AG04450 (cell line): ENCODE measurements at regions not wholly inside any gene's neighbourhood (a gene's known extent, or its start where the extent isn't known, plus 50 kb on each side); places are given as distances from the start of the nearest gene placed in this dataset.

Experiments used
- CTCF ChIA-PET: fragments of 300-600, 350-600 bp; formaldehyde crosslinking; extraction: SDS; loops from one replicate; lab custom pipeline; 2022; ENCODE audit warnings: antibody characterized with exemption, inconsistent platforms; lab: Charles Lee
- POLR2A ChIA-PET: fragments of 350-600 bp; formaldehyde crosslinking; extraction: SDS; loops from one replicate; lab custom pipeline; 2021; ENCODE audit warnings: antibody characterized with exemption, inconsistent platforms; lab: Yijun Ruan, JAX
- DNase-seq: peaks from one replicate; pipeline ENCODE4 v3.0.0-alpha.2; 2011; ENCODE audit warnings: low read depth, low spot score
- H3K27ac ChIP-seq: one replicate; pipeline ENCODE4 v1.5.1; 2012; ENCODE audit warnings: low read depth, low read length, control low read depth
- H3K27me3 ChIP-seq: one replicate; pipeline ENCODE4 v1.6.0; 2012; ENCODE audit warnings: low read length; ENCODE audit not compliant: control insufficient read depth, insufficient read depth
- H3K4me3 ChIP-seq: 2 replicates; pipeline ENCODE4 v1.5.1; 2011; ENCODE audit warnings: mild to moderate bottlenecking, low read depth, low read length, control low read depth
- H3K9me3 ChIP-seq: 2 replicates; pipeline ENCODE4 v1.5.1; 2012; ENCODE audit warnings: low read length; ENCODE audit not compliant: control insufficient read depth, insufficient read depth
- TF ChIP-seq, protein P1 (sequence below): IDR thresholded peaks from 2 replicates; pipeline ENCODE4 v1.5.1; 2011; ENCODE audit warnings: low read depth, low read length, control low read depth, inconsistent platforms

GRCh38 chr5:91816681-91817080 lies 433.6 kb upstream of the ARRDC3 start:
- no peak overlapping the region for H3K4me3 ChIP-seq
- ChIA-PET POLR2A (no interaction called here), CTCF (no interaction called here)

DNA sequence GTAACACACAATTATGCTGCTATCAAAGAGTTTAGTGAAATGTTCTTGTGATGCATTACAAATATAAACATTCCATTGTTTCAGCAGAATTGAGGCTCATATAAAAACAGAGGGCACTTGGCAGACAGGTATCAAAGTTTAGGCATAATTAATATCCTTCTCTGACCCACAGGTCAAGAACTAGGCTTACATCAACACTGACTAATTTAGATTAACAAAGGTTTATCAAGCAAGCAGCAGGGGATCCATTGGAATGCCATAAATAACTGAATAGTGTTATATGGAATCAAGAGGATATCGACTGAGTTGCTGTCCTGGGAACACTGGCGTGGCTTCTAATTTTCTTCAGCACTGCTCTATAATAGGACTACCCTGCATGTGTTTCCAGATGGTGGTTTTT lies 414.5 kb upstream of the ARRDC3 start:
- POLR2A ChIA-PET, result no interaction called here
- CTCF ChIA-PET, result no interaction called here
- TF ChIP-seq, protein P1, sequence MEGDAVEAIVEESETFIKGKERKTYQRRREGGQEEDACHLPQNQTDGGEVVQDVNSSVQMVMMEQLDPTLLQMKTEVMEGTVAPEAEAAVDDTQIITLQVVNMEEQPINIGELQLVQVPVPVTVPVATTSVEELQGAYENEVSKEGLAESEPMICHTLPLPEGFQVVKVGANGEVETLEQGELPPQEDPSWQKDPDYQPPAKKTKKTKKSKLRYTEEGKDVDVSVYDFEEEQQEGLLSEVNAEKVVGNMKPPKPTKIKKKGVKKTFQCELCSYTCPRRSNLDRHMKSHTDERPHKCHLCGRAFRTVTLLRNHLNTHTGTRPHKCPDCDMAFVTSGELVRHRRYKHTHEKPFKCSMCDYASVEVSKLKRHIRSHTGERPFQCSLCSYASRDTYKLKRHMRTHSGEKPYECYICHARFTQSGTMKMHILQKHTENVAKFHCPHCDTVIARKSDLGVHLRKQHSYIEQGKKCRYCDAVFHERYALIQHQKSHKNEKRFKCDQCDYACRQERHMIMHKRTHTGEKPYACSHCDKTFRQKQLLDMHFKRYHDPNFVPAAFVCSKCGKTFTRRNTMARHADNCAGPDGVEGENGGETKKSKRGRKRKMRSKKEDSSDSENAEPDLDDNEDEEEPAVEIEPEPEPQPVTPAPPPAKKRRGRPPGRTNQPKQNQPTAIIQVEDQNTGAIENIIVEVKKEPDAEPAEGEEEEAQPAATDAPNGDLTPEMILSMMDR, result no peak
- Histone ChIP-seq H3K27me3 (no peaks in the 10 kb centered on the region), H3K9me3 (no peaks in the 10 kb centered on the region), H3K27ac (no peak overlapping the region), H3K4me3 (no peak overlapping the region)
- DNase-seq, result no peak

More at GRCh38 chr5:91816681-91817080, 433.6 kb upstream of the ARRDC3 start:
- no peak for DNase-seq
- no peaks in the 10 kb centered on the region for H3K9me3 ChIP-seq
- no peak overlapping the region for H3K27ac ChIP-seq
- TF ChIP-seq, protein P1, result no peak
- H3K27me3 ChIP-seq, result no peaks in the 10 kb centered on the region

- H3K27ac ChIP-seq, result no peak overlapping the region
- H3K9me3 ChIP-seq, result no peaks in the 10 kb centered on the region
- TF ChIP-seq, protein P1, result no peak
- CTCF ChIA-PET, result no interaction called here
- H3K4me3 ChIP-seq, result no peak overlapping the region
- POLR2A ChIA-PET, result no interaction called here
- H3K27me3 ChIP-seq, result no peaks in the 10 kb centered on the region
- no peak for DNase-seq
Measured at GRCh38 chr5:91794856-91795548, 411.9 kb upstream of the ARRDC3 start.

GRCh38 chr5:91794455-91794854 lies 411.3 kb upstream of the ARRDC3 start:
- H3K9me3 ChIP-seq, result no peaks in the 10 kb centered on the region
- no peak for DNase-seq
- H3K27me3 ChIP-seq, result no peaks in the 10 kb centered on the region
- H3K27ac ChIP-seq, result no peak overlapping the region
- no peak overlapping the region for H3K4me3 ChIP-seq
- TF ChIP-seq, protein P1, result no peak
- ChIA-PET CTCF (no interaction called here), POLR2A (no interaction called here)

DNA sequence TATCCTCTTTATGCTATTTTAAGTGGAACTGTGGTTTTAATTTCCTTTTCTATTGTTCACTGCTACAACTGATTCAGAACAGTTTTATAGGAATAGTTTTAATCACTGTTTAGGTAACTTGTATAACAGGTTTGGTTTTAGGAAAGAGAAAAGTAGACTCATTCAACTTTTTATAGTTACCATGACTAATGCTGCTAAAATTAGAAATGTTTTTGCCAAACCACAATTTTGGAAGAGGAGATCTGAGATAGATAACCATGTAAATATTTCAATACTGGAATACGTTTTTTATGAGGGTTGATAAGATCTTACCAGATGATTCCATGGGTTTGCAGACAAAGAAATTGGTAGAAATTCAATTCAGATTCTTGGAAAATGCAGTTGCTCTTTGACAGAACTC lies 404.6 kb upstream of the ARRDC3 start:
- Histone ChIP-seq H3K27me3 (no peaks in the 10 kb centered on the region), H3K4me3 (no peak overlapping the region), H3K27ac (no peak overlapping the region), H3K9me3 (no peaks in the 10 kb centered on the region)
- CTCF ChIA-PET, result no interaction called here
- no peak for DNase-seq
- TF ChIP-seq, protein P1, result no peak
- POLR2A ChIA-PET, result no interaction called here
